Heart left ventricle (tissue), 13 donors: ENCODE measurements at regions not wholly inside any gene's neighbourhood (a gene's known extent, or its start where the extent isn't known, plus 50 kb on each side); places are given as distances from the start of the nearest gene placed in this dataset.

Experiments used
- POLR2A ChIP-seq, 2 donors: fragments of 450-650 bp; IDR thresholded peaks; one replicate each; pipeline ENCODE4 v1.6.1; 2017; ENCODE audit warnings: antibody characterized with exemption in 2 of 2, mild to moderate bottlenecking in 2 of 2, moderate library complexity in 2 of 2
- TF ChIP-seq, protein P1 (sequence below), 12 donors: fragments of 200-600 bp; sonication (generic) in 4 of 12; IDR thresholded peaks; one replicate each; pipeline versions ENCODE4 v1.5.0 to v1.8.0; 2018 to 2022; ENCODE audit warnings: antibody characterized with exemption in 12 of 12, mild to moderate bottlenecking in 5 of 12
- donor health status: ischemic (EF 13 %, LVEDD 7.1; RV severe dilation, severe dysfunction).
- donor health status: DM: no; HTN: yes; CAD: no.
- donor health status: DM: no; HTN: no; CAD: no.
- donor health status: ischemic (EF 25% LVEDD 6.9; RV normal size, moderate dysfunction).
- donor health status: ischemic (EF 25% LVEDD 5.7; RV mildly dilated, moderate dysfunction).
- donor health status: ischemic (EF 35%, LVEDD 5.7; RV mildly dilated, moderate dysfunction).
- donor health status: nonischemic (EF 11% LVEDD 7.7; RV severe dilation, severe dysfunction).
- donor health status: DM: yes; HTN: yes; CAD: no.
- donor health status: PGD.
- donor health status: ischemic (EF 29% LVEDD 5.4; RV normal size, mild dysfunction).
- donor health status: nonischemic (EF 23%, LVEDD 6.1; RV moderate dilation, normal function).

DNA sequence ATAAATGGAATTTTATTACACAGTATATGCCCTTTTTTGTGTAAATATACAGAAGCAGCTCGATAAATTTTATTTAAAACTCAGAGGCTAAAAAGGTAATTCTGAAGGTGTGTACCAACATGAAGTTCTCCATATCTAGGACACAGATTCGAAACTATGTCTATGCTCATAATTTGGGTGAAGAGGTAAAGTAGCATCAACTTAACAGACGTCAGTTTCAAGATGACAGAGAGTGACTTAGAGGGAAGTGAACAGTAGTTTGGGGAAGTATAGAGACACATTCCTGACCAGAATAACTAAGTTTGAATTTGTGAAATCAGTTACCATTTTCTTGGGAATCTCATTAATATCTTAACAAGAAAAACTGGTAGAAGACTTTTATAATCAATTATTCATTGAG is 2493.3 kb downstream of the ARAP2 start:
- TF ChIP-seq, protein P1, sequence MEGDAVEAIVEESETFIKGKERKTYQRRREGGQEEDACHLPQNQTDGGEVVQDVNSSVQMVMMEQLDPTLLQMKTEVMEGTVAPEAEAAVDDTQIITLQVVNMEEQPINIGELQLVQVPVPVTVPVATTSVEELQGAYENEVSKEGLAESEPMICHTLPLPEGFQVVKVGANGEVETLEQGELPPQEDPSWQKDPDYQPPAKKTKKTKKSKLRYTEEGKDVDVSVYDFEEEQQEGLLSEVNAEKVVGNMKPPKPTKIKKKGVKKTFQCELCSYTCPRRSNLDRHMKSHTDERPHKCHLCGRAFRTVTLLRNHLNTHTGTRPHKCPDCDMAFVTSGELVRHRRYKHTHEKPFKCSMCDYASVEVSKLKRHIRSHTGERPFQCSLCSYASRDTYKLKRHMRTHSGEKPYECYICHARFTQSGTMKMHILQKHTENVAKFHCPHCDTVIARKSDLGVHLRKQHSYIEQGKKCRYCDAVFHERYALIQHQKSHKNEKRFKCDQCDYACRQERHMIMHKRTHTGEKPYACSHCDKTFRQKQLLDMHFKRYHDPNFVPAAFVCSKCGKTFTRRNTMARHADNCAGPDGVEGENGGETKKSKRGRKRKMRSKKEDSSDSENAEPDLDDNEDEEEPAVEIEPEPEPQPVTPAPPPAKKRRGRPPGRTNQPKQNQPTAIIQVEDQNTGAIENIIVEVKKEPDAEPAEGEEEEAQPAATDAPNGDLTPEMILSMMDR (IDR thresholded peaks at IDR 0.05) = no peak
- TF ChIP-seq POLR2A (IDR thresholded peaks at IDR 0.05) = no peak
